ENCODE measurements at regions not wholly inside any gene's neighbourhood (a gene's known extent, or its start where the extent isn't known, plus 50 kb on each side); places are given as distances from the start of the nearest gene placed in this dataset.

GRCh38 chr5:9956725-9957124 lies 293.0 kb downstream of the ATPSCKMT start:
- H3K9me3 ChIP-seq (replicated peaks in 1 of 2; ENCODE audit: control insufficient read depth in 1 of 2, insufficient read depth in 1 of 2, low read length in 2 of 2) = no peaks in the 10 kb centered on the region
- no peaks in the 10 kb centered on the region for H3K27me3 ChIP-seq (ENCODE audit: control insufficient read depth in 2 of 2, insufficient read depth in 2 of 2, low read length in 2 of 2)
- H3K4me1 Mint-ChIP-seq = no peaks in the 10 kb centered on the region
- H3K27me3 Mint-ChIP-seq (ENCODE audit: low read depth in 3 of 3) = peaks cover 0 to 6% (median 0%) of the 10 kb centered on the region in 3 donors
- no peak overlapping the region for H3K9ac ChIP-seq (ENCODE audit: insufficient read depth, low read length, poor library complexity, severe bottlenecking)
- no peak for TF ChIP-seq CTCF (IDR thresholded peaks at IDR 0.05)
- H3K27ac ChIP-seq (ENCODE audit: low read depth in 1 of 2, low read length in 2 of 2) = no peak overlapping the region
- no peak overlapping the region for H3K4me3 ChIP-seq (replicated peaks in 1 of 3; ENCODE audit: low read depth in 2 of 3, low read length in 3 of 3)
- no peak overlapping the region for H3K4me3 Mint-ChIP-seq
- H3K9me3 Mint-ChIP-seq = peaks cover 0 to 5% (median 3%) of the 10 kb centered on the region in 7 donors
- H3K4me1 ChIP-seq (ENCODE audit: control insufficient read depth in 1 of 2, insufficient read depth in 2 of 2, low read length in 2 of 2) = no peaks in the 10 kb centered on the region
- intact Hi-C loops (cut with micrococcal nuclease) = no loop called here
- H4K20me1 ChIP-seq (ENCODE audit: insufficient read depth, low read length) = no peaks in the 10 kb centered on the region
- H3K36me3 ChIP-seq (replicated peaks in 1 of 2; ENCODE audit: control insufficient read depth in 1 of 2, insufficient read depth in 2 of 2, low read length in 2 of 2) = no peaks in the 10 kb centered on the region
- H3K4me2 ChIP-seq (replicated peaks; ENCODE audit: extremely low read depth, low read length, poor library complexity, severe bottlenecking) = no peak overlapping the region
- DNase-seq = no peak
- H3K36me3 Mint-ChIP-seq = no peaks in the 10 kb centered on the region
- H3K79me2 ChIP-seq (ENCODE audit: insufficient read depth, low read length) = no peaks in the 10 kb centered on the region
- H2AFZ ChIP-seq (ENCODE audit: insufficient read depth, low read depth, low read length, poor library complexity, severe bottlenecking) = no peak overlapping the region
- H3K27ac Mint-ChIP-seq = no peak overlapping the region

- no peak for TF ChIP-seq CTCF (IDR thresholded peaks at IDR 0.05)
- peaks cover 0 to 4% (median 3%) of the 10 kb centered on the region in 7 donors for H3K9me3 Mint-ChIP-seq
- whole genome bisulfite sequencing (ENCODE audit: insufficient coverage) = 100% methylated on average over 3 of the region's 3 CpGs
- no peaks in the 10 kb centered on the region for H3K36me3 ChIP-seq (replicated peaks in 1 of 2; ENCODE audit: control insufficient read depth in 1 of 2, insufficient read depth in 2 of 2, low read length in 2 of 2)
- H3K4me1 Mint-ChIP-seq = no peaks in the 10 kb centered on the region
- no peak overlapping the region for H3K27ac Mint-ChIP-seq
- H3K79me2 ChIP-seq (ENCODE audit: insufficient read depth, low read length) = no peaks in the 10 kb centered on the region
- H3K4me1 ChIP-seq (ENCODE audit: control insufficient read depth in 1 of 2, insufficient read depth in 2 of 2, low read length in 2 of 2) = no peaks in the 10 kb centered on the region
- H3K27me3 Mint-ChIP-seq (ENCODE audit: low read depth in 3 of 3) = peaks cover 0 to 6% (median 0%) of the 10 kb centered on the region in 3 donors
- H3K9ac ChIP-seq (ENCODE audit: insufficient read depth, low read length, poor library complexity, severe bottlenecking) = no peak overlapping the region
- no peak for DNase-seq
- no peak overlapping the region for H3K4me2 ChIP-seq (replicated peaks; ENCODE audit: extremely low read depth, low read length, poor library complexity, severe bottlenecking)
- no peak overlapping the region for H2AFZ ChIP-seq (ENCODE audit: insufficient read depth, low read depth, low read length, poor library complexity, severe bottlenecking)
- H4K20me1 ChIP-seq (ENCODE audit: insufficient read depth, low read length) = no peaks in the 10 kb centered on the region
- no peaks in the 10 kb centered on the region for H3K9me3 ChIP-seq (replicated peaks in 1 of 2; ENCODE audit: control insufficient read depth in 1 of 2, insufficient read depth in 1 of 2, low read length in 2 of 2)
- H3K27ac ChIP-seq (ENCODE audit: low read depth in 1 of 2, low read length in 2 of 2) = no peak overlapping the region
- H3K36me3 Mint-ChIP-seq = no peaks in the 10 kb centered on the region
- H3K4me3 Mint-ChIP-seq = no peak overlapping the region
- intact Hi-C loops (cut with micrococcal nuclease) = no loop called here
- H3K27me3 ChIP-seq (ENCODE audit: control insufficient read depth in 2 of 2, insufficient read depth in 2 of 2, low read length in 2 of 2) = no peaks in the 10 kb centered on the region
- H3K4me3 ChIP-seq (replicated peaks in 1 of 3; ENCODE audit: low read depth in 2 of 3, low read length in 3 of 3) = no peak overlapping the region
Measured at GRCh38 chr5:9955586-9955985, 294.1 kb downstream of the ATPSCKMT start.
